Neuronal stem cell (in vitro differentiated cells): ENCODE measurements at regions not wholly inside any gene's neighbourhood (a gene's known extent, or its start where the extent isn't known, plus 50 kb on each side); places are given as distances from the start of the nearest gene placed in this dataset.

ENCODE experiments used
- DNase-seq: peaks from one replicate; pipeline ENCODE4 v3.0.0-alpha.2; 2013; ENCODE audit warnings: low spot score
- H2AFZ ChIP-seq: one replicate; pipeline ENCODE4 v1.6.1; 2013; ENCODE audit warnings: mild to moderate bottlenecking, low read length, inconsistent platforms
- H2AK5ac ChIP-seq: 2 replicates; pipeline ENCODE4 v1.6.1; 2013; ENCODE audit warnings: low read depth, mild to moderate bottlenecking, inconsistent platforms, low read length, moderate library complexity, mixed read lengths
- H2BK120ac ChIP-seq: 2 replicates; pipeline ENCODE4 v1.6.1; 2013; ENCODE audit warnings: low read depth, mild to moderate bottlenecking, inconsistent platforms, low read length, moderate library complexity, mixed read lengths
- H2BK12ac ChIP-seq: one replicate; pipeline ENCODE4 v1.6.1; 2013; ENCODE audit warnings: low read length, inconsistent platforms
- H2BK15ac ChIP-seq: 2 replicates; pipeline ENCODE4 v1.6.1; 2013; ENCODE audit warnings: mild to moderate bottlenecking, low read length, inconsistent platforms, mixed read lengths
- H2BK5ac ChIP-seq: one replicate; pipeline ENCODE4 v1.6.1; 2013; ENCODE audit warnings: inconsistent platforms, mild to moderate bottlenecking, low read length, moderate library complexity
- H3K14ac ChIP-seq: one replicate; pipeline ENCODE4 v1.6.1; 2013; ENCODE audit warnings: low read length, inconsistent platforms
- H3K18ac ChIP-seq: 2 replicates; pipeline ENCODE4 v1.6.1; 2013; ENCODE audit warnings: low read length, inconsistent platforms
- H3K23ac ChIP-seq: 2 replicates; pipeline ENCODE4 v1.6.1; 2013; ENCODE audit warnings: low read depth, mild to moderate bottlenecking, mixed read lengths, low read length, inconsistent platforms; ENCODE audit not compliant: poor library complexity
- H3K27ac ChIP-seq: replicated peaks from 3 replicates; pipeline ENCODE4 v1.5.1; 2013; ENCODE audit warnings: low read length, inconsistent platforms
- H3K27me3 ChIP-seq, 3 experiments: 2 replicates each; pipeline ENCODE4 v1.6.1; 2013; ENCODE audit warnings: low read length in 3 of 3, mild to moderate bottlenecking in 2 of 3, inconsistent platforms in 1 of 3, low read depth in 1 of 3, mixed read lengths in 1 of 3, moderate library complexity in 1 of 3; ENCODE audit not compliant: control insufficient read depth in 3 of 3, insufficient read depth in 3 of 3
- H3K36me3 ChIP-seq, 2 donors: replicated peaks in 1 of 2; 2 replicates each; pipeline ENCODE4 v1.6.1; 2013; ENCODE audit warnings: low read length in 2 of 2; ENCODE audit not compliant: control insufficient read depth in 2 of 2, insufficient read depth in 2 of 2
- H3K4ac ChIP-seq: 2 replicates; pipeline ENCODE4 v1.6.1; 2013; ENCODE audit warnings: inconsistent platforms, mild to moderate bottlenecking, low read length, moderate library complexity
- H3K4me1 ChIP-seq, 2 donors: 1 replicate in 1 of 2; 2 replicates in 1 of 2; pipeline ENCODE4 v1.6.1; 2013; ENCODE audit warnings: low read length in 2 of 2, low read depth in 1 of 2; ENCODE audit not compliant: control insufficient read depth in 2 of 2, insufficient read depth in 1 of 2
- H3K4me2 ChIP-seq: one replicate; pipeline ENCODE4 v1.6.1; 2013; ENCODE audit warnings: mild to moderate bottlenecking, low read length, inconsistent platforms; ENCODE audit not compliant: insufficient read depth, poor library complexity, severe bottlenecking
- H3K4me3 ChIP-seq, 2 donors: 2 replicates each; pipeline ENCODE4 v1.5.1; 2013; ENCODE audit warnings: low read length in 2 of 2, mild to moderate bottlenecking in 2 of 2, inconsistent platforms in 1 of 2, moderate library complexity in 1 of 2
- H3K79me1 ChIP-seq: one replicate; pipeline ENCODE4 v1.6.1; 2013; ENCODE audit warnings: low read depth, mild to moderate bottlenecking, inconsistent platforms, low read length, moderate library complexity
- H3K9ac ChIP-seq: one replicate; pipeline ENCODE4 v1.6.1; 2013; ENCODE audit warnings: mild to moderate bottlenecking, low read depth, low read length, inconsistent platforms; ENCODE audit not compliant: poor library complexity
- H3K9me3 ChIP-seq, 2 donors: replicated peaks in 1 of 2; 2 replicates each; pipeline versions ENCODE3 to v1.6.1; 2013; ENCODE audit warnings: low read length in 2 of 2, mild to moderate bottlenecking in 2 of 2, inconsistent platforms in 1 of 2, low read depth in 1 of 2, mixed read lengths in 1 of 2, moderate library complexity in 1 of 2; ENCODE audit not compliant: control insufficient read depth in 2 of 2, insufficient read depth in 1 of 2
- H4K8ac ChIP-seq: one replicate; pipeline ENCODE4 v1.6.1; 2013; ENCODE audit warnings: low read depth, mild to moderate bottlenecking, inconsistent platforms, low read length, moderate library complexity
- H4K91ac ChIP-seq: one replicate; pipeline ENCODE4 v1.6.1; 2013; ENCODE audit warnings: low read length, low read depth, mild to moderate bottlenecking, inconsistent platforms; ENCODE audit not compliant: poor library complexity
- WGBS, 2 donors: extraction: QIAGEN DNeasy Blood & Tissue Kit; methylation state at CpG; one replicate each; pipeline ENCODE4 v1.1.7; 2013; ENCODE audit warnings: missing lambda C conversion rate in 2 of 2, mixed read lengths in 1 of 2; ENCODE audit not compliant: insufficient read length in 2 of 2, insufficient replicate concordance in 1 of 2; ENCODE audit errors: extremely low coverage in 2 of 2; 5-methylcytosine and 5-hydroxymethylcytosine counted together

DNA sequence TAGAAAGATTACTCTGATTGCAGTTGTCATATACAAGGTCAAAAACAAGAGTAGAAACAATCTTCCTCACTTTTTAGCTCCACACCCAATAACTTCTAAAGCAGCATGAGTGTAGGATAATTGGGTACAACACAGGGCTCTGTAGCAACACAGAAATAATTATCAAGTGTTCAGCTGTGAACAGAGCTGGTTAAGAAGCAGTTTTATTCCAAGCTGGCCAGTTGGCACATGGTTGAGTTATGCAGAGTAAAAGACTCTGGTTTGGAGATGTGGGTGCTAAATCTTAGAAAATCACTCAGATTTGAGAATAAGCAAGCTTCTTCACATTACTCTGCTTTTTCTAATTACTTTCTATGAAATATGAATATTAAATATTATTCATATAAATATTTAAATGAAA is 118.5 kb downstream of the KIF2B start:
- no peak overlapping the region for H2BK12ac ChIP-seq
- H3K9me3 ChIP-seq = no peaks in the 10 kb centered on the region
- no peak overlapping the region for H3K27ac ChIP-seq
- no peak overlapping the region for H2BK120ac ChIP-seq
- no peak overlapping the region for H2AK5ac ChIP-seq
- no peaks in the 10 kb centered on the region for H3K4me1 ChIP-seq
- no peak overlapping the region for H3K4me3 ChIP-seq
- H3K23ac ChIP-seq = no peak overlapping the region
- no peak for DNase-seq
- H3K36me3 ChIP-seq = no peaks in the 10 kb centered on the region
- H3K79me1 ChIP-seq = no peaks in the 10 kb centered on the region
- H3K4me2 ChIP-seq = no peak overlapping the region
- H3K4ac ChIP-seq = no peak overlapping the region
- H3K27me3 ChIP-seq = no peaks in the 10 kb centered on the region
- no peak overlapping the region for H2BK5ac ChIP-seq
- no peak overlapping the region for H3K18ac ChIP-seq
- H4K8ac ChIP-seq = no peak overlapping the region
- H2BK15ac ChIP-seq = no peak overlapping the region
- H3K14ac ChIP-seq = no peak overlapping the region
- H2AFZ ChIP-seq = no peak overlapping the region
- H3K9ac ChIP-seq = no peak overlapping the region
- H4K91ac ChIP-seq = no peak overlapping the region

GRCh38 chr17:53942436-53942835 is 119.7 kb downstream of the KIF2B start:
- no CpG with 5 or more reads among the region's 1 CpG for WGBS, 2 donors
- Histone ChIP-seq H3K4me2 (no peak overlapping the region), H3K9me3 (no peaks in the 10 kb centered on the region), H3K9ac (no peak overlapping the region), H2AFZ (no peak overlapping the region), H3K36me3 (no peaks in the 10 kb centered on the region), H2BK5ac (no peak overlapping the region), H2BK12ac (no peak overlapping the region), H2AK5ac (no peak overlapping the region), H3K14ac (no peak overlapping the region), H3K4me3 (no peak overlapping the region), H3K79me1 (no peaks in the 10 kb centered on the region), H3K18ac (no peak overlapping the region), H2BK15ac (no peak overlapping the region), H3K4ac (no peak overlapping the region), H3K23ac (no peak overlapping the region), H4K8ac (no peak overlapping the region), H3K27me3 (no peaks in the 10 kb centered on the region), H4K91ac (no peak overlapping the region), H2BK120ac (no peak overlapping the region), H3K4me1 (no peaks in the 10 kb centered on the region), H3K27ac (no peak overlapping the region)
- DNase-seq = no peak

GRCh38 chr17:53942898-53943297 is 120.2 kb downstream of the KIF2B start:
- Histone ChIP-seq H3K36me3 (no peaks in the 10 kb centered on the region), H3K4me1 (no peaks in the 10 kb centered on the region), H3K79me1 (no peaks in the 10 kb centered on the region), H3K14ac (no peak overlapping the region), H2AFZ (no peak overlapping the region), H3K4me2 (no peak overlapping the region), H2BK15ac (no peak overlapping the region), H2AK5ac (no peak overlapping the region), H3K18ac (no peak overlapping the region), H3K9me3 (no peaks in the 10 kb centered on the region), H2BK5ac (no peak overlapping the region), H3K4ac (no peak overlapping the region), H4K8ac (no peak overlapping the region), H2BK120ac (no peak overlapping the region), H3K27ac (no peak overlapping the region), H4K91ac (no peak overlapping the region), H2BK12ac (no peak overlapping the region), H3K27me3 (no peaks in the 10 kb centered on the region), H3K4me3 (no peak overlapping the region), H3K9ac (no peak overlapping the region), H3K23ac (no peak overlapping the region)
- no CpG with 5 or more reads among the region's 2 CpGs for WGBS, 2 donors
- DNase-seq = no peak

- Histone ChIP-seq H2BK5ac (no peak overlapping the region), H3K27me3 (no peaks in the 10 kb centered on the region), H2AK5ac (no peak overlapping the region), H2BK15ac (no peak overlapping the region), H3K27ac (no peak overlapping the region), H3K4me1 (no peaks in the 10 kb centered on the region), H3K18ac (no peak overlapping the region), H3K9ac (no peak overlapping the region), H3K23ac (no peak overlapping the region), H4K8ac (no peak overlapping the region), H3K79me1 (no peaks in the 10 kb centered on the region), H4K91ac (no peak overlapping the region), H3K4me3 (no peak overlapping the region), H2BK120ac (no peak overlapping the region), H2AFZ (no peak overlapping the region), H3K4me2 (no peak overlapping the region), H3K36me3 (no peaks in the 10 kb centered on the region), H3K9me3 (peaks cover 0 to 3% of the 10 kb centered on the region in 2 donors), H2BK12ac (no peak overlapping the region), H3K4ac (no peak overlapping the region), H3K14ac (no peak overlapping the region)
- no peak for DNase-seq
- no CpG with 5 or more reads among the region's 1 CpG for WGBS, 2 donors
Measured at GRCh38 chr17:53948323-53948722, 125.6 kb downstream of the KIF2B start.
